CD4-positive, alpha-beta T cell treated with Interferon alpha-2 for 1 hour (primary cell): ENCODE measurements at regions not wholly inside any gene's neighbourhood (a gene's known extent, or its start where the extent isn't known, plus 50 kb on each side); places are given as distances from the start of the nearest gene placed in this dataset.
"Not testable (repeated sequence)": the region's sequence is repeated elsewhere in the genome, so short reads cannot be mapped to it uniquely, and the experiment has no call there.

Source experiments
- DNase-seq, 2 donors: peaks; one replicate each; pipeline ENCODE4 v3.0.0-alpha.2; 2020 to 2022

- DNase-seq = no peak
Measured at GRCh38 chr15:30030345-30030744, 52.4 kb upstream of the GOLGA8J start.

- no peak for DNase-seq
Measured at GRCh38 chr15:30023798-30024295, 58.9 kb upstream of the GOLGA8J start.

- no peak for DNase-seq
Measured at GRCh38 chr15:30010746-30011145, 72.0 kb upstream of the GOLGA8J start.

GRCh38 chr15:30008156-30008555 is 74.6 kb upstream of the GOLGA8J start:
- no peak for DNase-seq

GRCh38 chr15:30001602-30002001 is 81.2 kb upstream of the GOLGA8J start:
- DNase-seq = no peak

GRCh38 chr15:29998033-29998432 is 84.7 kb upstream of the GOLGA8J start:
- DNase-seq = no peak

GRCh38 chr15:29997499-29997898 is 85.3 kb upstream of the GOLGA8J start:
- DNase-seq = no peak

- no peak for DNase-seq
Measured at GRCh38 chr15:29994284-29994683, 88.5 kb upstream of the GOLGA8J start.

GRCh38 chr15:29990954-29991353 is 91.8 kb upstream of the GOLGA8J start:
- DNase-seq = no peak

GRCh38 chr15:29990035-29990434 is 92.7 kb upstream of the GOLGA8J start:
- DNase-seq = no peak

GRCh38 chr15:29988701-29989100 is 94.1 kb upstream of the GOLGA8J start:
- no peak for DNase-seq

- no peak for DNase-seq
Measured at GRCh38 chr15:29986946-29987345, 95.8 kb upstream of the GOLGA8J start.

GRCh38 chr15:29978411-29979382 is 104.1 kb upstream of the GOLGA8J start:
- no peak for DNase-seq

GRCh38 chr15:29974056-29974455 is 108.7 kb upstream of the GOLGA8J start:
- not testable (repeated sequence) for DNase-seq

- DNase-seq = no peak
Measured at GRCh38 chr15:29972051-29972450, 110.7 kb upstream of the GOLGA8J start.

- DNase-seq = no peak
Measured at GRCh38 chr15:29970402-29970695, 112.4 kb upstream of the GOLGA8J start.

GRCh38 chr15:29969562-29970401 is 113.0 kb upstream of the GOLGA8J start:
- DNase-seq = no peak

- no peak for DNase-seq
Measured at GRCh38 chr15:29968895-29969561, 113.7 kb upstream of the GOLGA8J start.

GRCh38 chr15:29968099-29968894 is 114.5 kb upstream of the GOLGA8J start:
- DNase-seq = no peak

- DNase-seq = no peak
Measured at GRCh38 chr15:29962407-29962806, 120.3 kb upstream of the GOLGA8J start.

GRCh38 chr15:29959384-29960137 is 123.2 kb upstream of the GOLGA8J start:
- no peak for DNase-seq

- DNase-seq = no peak
Measured at GRCh38 chr15:29952225-29952624, 130.0 kb upstream of the TJP1 start.
